ENCODE measurements at regions not wholly inside any gene's neighbourhood (a gene's known extent, or its start where the extent isn't known, plus 50 kb on each side); places are given as distances from the start of the nearest gene placed in this dataset.

GRCh38 chr1:105558023-105558422 lies 1498.5 kb upstream of the PRMT6 start:
- H3K9me3 ChIP-seq: no peaks in the 10 kb centered on the region
- intact Hi-C loops (cut with DNase I): no loop called here
- no peaks in the 10 kb centered on the region for H3K27me3 ChIP-seq (replicated peaks; ENCODE audit: insufficient read depth)
- no peak overlapping the region for H3K27ac ChIP-seq
- H3K36me3 ChIP-seq: no peaks in the 10 kb centered on the region
- no peak overlapping the region for H3K4me3 ChIP-seq
- TF ChIP-seq POLR2A (IDR thresholded peaks at IDR 0.05) (no peak), CTCF (IDR thresholded peaks at IDR 0.05) (no peak), POLR2AphosphoS5 (IDR thresholded peaks at IDR 0.05) (no peak)
- no peaks in the 10 kb centered on the region for H3K4me1 ChIP-seq (replicated peaks)
- no peak for DNase-seq (ENCODE audit: low spot score)

- Histone ChIP-seq H3K27me3 (replicated peaks; ENCODE audit: insufficient read depth) (no peaks in the 10 kb centered on the region), H3K27ac (no peak overlapping the region), H3K36me3 (no peaks in the 10 kb centered on the region), H3K4me3 (no peak overlapping the region), H3K9me3 (no peaks in the 10 kb centered on the region), H3K4me1 (replicated peaks) (no peaks in the 10 kb centered on the region)
- intact Hi-C loops (cut with DNase I): no loop called here
- DNase-seq (ENCODE audit: low spot score): no peak
- 41% methylated on average over 2 of the region's 2 CpGs for WGBS
- TF ChIP-seq POLR2AphosphoS5 (IDR thresholded peaks at IDR 0.05) (no peak), POLR2A (IDR thresholded peaks at IDR 0.05) (no peak), CTCF (IDR thresholded peaks at IDR 0.05) (no peak)
These were observed 1491.5 kb upstream of the PRMT6 start for GRCh38 chr1:105565006-105565405.

- H3K4me3 ChIP-seq: no peak overlapping the region
- 86% methylated on average over 2 of the region's 2 CpGs for WGBS
These were observed 1470.7 kb upstream of the PRMT6 start for GRCh38 chr1:105585791-105586190.

GRCh38 chr1:105591681-105592080 lies 1464.8 kb upstream of the PRMT6 start:
- intact Hi-C loops (cut with DNase I): no loop called here
- 50% methylated on average over 1 of the region's 1 CpG for WGBS
- DNase-seq (ENCODE audit: low spot score): no peak
- H3K36me3 ChIP-seq: no peaks in the 10 kb centered on the region
- no peak overlapping the region for H3K4me3 ChIP-seq
- no peak for TF ChIP-seq POLR2AphosphoS5 (IDR thresholded peaks at IDR 0.05)
- TF ChIP-seq CTCF (IDR thresholded peaks at IDR 0.05): no peak
- TF ChIP-seq POLR2A (IDR thresholded peaks at IDR 0.05): no peak
- no peaks in the 10 kb centered on the region for H3K27me3 ChIP-seq (replicated peaks; ENCODE audit: insufficient read depth)
- H3K9me3 ChIP-seq: no peaks in the 10 kb centered on the region
- H3K27ac ChIP-seq: no peak overlapping the region
- no peaks in the 10 kb centered on the region for H3K4me1 ChIP-seq (replicated peaks)

More at GRCh38 chr1:105585791-105586190, 1470.7 kb upstream of the PRMT6 start:
- Histone ChIP-seq H3K4me1 (replicated peaks) (no peaks in the 10 kb centered on the region), H3K9me3 (no peaks in the 10 kb centered on the region), H3K27me3 (replicated peaks; ENCODE audit: insufficient read depth) (no peaks in the 10 kb centered on the region), H3K27ac (no peak overlapping the region), H3K36me3 (no peaks in the 10 kb centered on the region)
- intact Hi-C loops (cut with DNase I): no loop called here
- no peak for TF ChIP-seq POLR2A (IDR thresholded peaks at IDR 0.05)
- no peak for TF ChIP-seq POLR2AphosphoS5 (IDR thresholded peaks at IDR 0.05)
- DNase-seq (ENCODE audit: low spot score): no peak

GRCh38 chr1:105608713-105609112 lies 1447.8 kb upstream of the PRMT6 start:
- intact Hi-C loops (cut with DNase I): no loop called here
- TF ChIP-seq POLR2A (IDR thresholded peaks at IDR 0.05) (no peak), CTCF (IDR thresholded peaks at IDR 0.05) (peak in 1 of 4 experiments; percentile 16)

More at GRCh38 chr1:105608713-105609112, 1447.8 kb upstream of the PRMT6 start:
- no peak overlapping the region for H3K27ac ChIP-seq
- H3K4me1 ChIP-seq (replicated peaks): no peaks in the 10 kb centered on the region
- no peaks in the 10 kb centered on the region for H3K27me3 ChIP-seq (replicated peaks; ENCODE audit: insufficient read depth)
- no peak overlapping the region for H3K4me3 ChIP-seq
- no peaks in the 10 kb centered on the region for H3K9me3 ChIP-seq
- H3K36me3 ChIP-seq: no peaks in the 10 kb centered on the region
- no peak for DNase-seq (ENCODE audit: low spot score)
- 45% methylated on average over 2 of the region's 2 CpGs for WGBS
